ENCODE measurements at regions not wholly inside any gene's neighbourhood (a gene's known extent, or its start where the extent isn't known, plus 50 kb on each side); places are given as distances from the start of the nearest gene placed in this dataset.
"Not testable (repeated sequence)": the region's sequence is repeated elsewhere in the genome, so short reads cannot be mapped to it uniquely, and the experiment has no call there.

DNA sequence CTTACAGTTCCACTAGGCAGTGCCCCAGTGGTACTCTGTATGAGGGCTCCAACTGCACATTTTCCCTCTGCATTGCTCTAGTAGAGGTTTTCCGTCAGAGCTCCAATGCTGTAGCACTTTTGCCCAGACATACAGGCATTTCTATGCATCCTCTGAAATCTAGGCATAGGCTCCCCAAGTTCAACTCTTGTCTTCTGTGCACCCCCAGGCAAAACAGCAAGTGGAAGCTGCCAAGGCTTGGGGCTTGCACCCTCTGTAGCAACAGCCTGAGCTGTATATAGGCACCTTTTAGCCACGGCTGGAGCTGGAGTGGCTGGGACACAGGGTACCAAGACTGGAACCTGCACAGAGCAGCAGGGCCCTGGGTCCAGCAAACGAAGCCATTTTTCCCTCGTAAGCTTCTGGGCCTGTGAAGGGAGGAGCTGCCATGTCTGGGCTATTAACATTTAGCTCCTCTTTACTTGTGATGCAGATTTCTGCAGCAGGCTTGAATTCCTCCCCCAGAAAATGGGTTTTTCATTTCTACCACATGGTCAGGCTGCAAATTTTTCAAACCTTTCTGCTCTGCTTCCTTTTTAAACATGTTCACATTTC lies 596.2 kb upstream of the ADGRB3 start:
- WGBS, 2 donors: 72 to 75% methylated on average over 4 of the region's 4 CpGs
- Histone ChIP-seq H3K4me3 (ENCODE audit: low read length in 2 of 2) (no peak overlapping the region), H3K27me3 (ENCODE audit: control insufficient read depth in 1 of 2, insufficient read depth in 2 of 2, low read length in 1 of 2) (no peaks in the 10 kb centered on the region), H3K9me3 (ENCODE audit: control insufficient read depth, low read length) (peaks cover 2% of the 10 kb centered on the region), H3K36me3 (ENCODE audit: control insufficient read depth in 1 of 2, insufficient read depth in 2 of 2, low read length in 1 of 2) (no peaks in the 10 kb centered on the region), H3K4me1 (ENCODE audit: control insufficient read depth in 1 of 2, insufficient read depth in 2 of 2, low read length in 2 of 2) (no peaks in the 10 kb centered on the region), H3K27ac (ENCODE audit: low read depth in 1 of 2, low read length in 2 of 2) (no peak overlapping the region)
- intact Hi-C loops (cut with DNase I): no loop called here
- ATAC-seq (ENCODE audit: low FRiP score) (no peak), DNase-seq (no peak)

DNA sequence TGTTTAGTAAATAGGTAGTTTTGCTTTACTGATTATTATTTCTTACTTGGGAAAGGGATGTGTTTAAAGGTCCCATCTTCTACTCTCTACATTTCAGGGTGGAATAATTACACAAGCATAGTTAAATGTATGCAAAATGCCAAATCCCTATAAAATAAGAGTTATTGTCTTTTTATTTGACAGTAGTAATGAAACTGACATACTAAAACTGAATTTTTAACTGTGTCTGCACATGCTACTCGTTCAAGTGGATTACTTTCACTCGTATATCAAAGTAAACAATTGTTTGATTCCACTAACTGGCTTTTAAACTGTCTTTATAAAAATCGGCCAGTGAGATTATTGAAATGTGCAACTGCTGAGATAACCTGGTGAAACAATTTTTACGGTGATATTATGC lies 602.9 kb upstream of the ADGRB3 start:
- H3K27ac ChIP-seq (ENCODE audit: low read depth in 1 of 2, low read length in 2 of 2): no peak overlapping the region
- H3K27me3 ChIP-seq (ENCODE audit: control insufficient read depth in 1 of 2, insufficient read depth in 2 of 2, low read length in 1 of 2): no peaks in the 10 kb centered on the region
- DNase-seq (no peak), ATAC-seq (ENCODE audit: low FRiP score) (no peak)
- H3K36me3 ChIP-seq (ENCODE audit: control insufficient read depth in 1 of 2, insufficient read depth in 2 of 2, low read length in 1 of 2): no peaks in the 10 kb centered on the region
- H3K9me3 ChIP-seq (ENCODE audit: control insufficient read depth, low read length): peaks cover 2% of the 10 kb centered on the region
- 80 to 85% methylated on average over 4 of the region's 4 CpGs for WGBS, 2 donors
- intact Hi-C loops (cut with DNase I): no loop called here
- no peaks in the 10 kb centered on the region for H3K4me1 ChIP-seq (ENCODE audit: control insufficient read depth in 1 of 2, insufficient read depth in 2 of 2, low read length in 2 of 2)
- H3K4me3 ChIP-seq (ENCODE audit: low read length in 2 of 2): no peak overlapping the region

GRCh38 chr6:68031054-68031453 lies 604.0 kb upstream of the ADGRB3 start:
- Histone ChIP-seq H3K27me3 (ENCODE audit: control insufficient read depth in 1 of 2, insufficient read depth in 2 of 2, low read length in 1 of 2) (no peaks in the 10 kb centered on the region), H3K27ac (ENCODE audit: low read depth in 1 of 2, low read length in 2 of 2) (no peak overlapping the region), H3K36me3 (ENCODE audit: control insufficient read depth in 1 of 2, insufficient read depth in 2 of 2, low read length in 1 of 2) (no peaks in the 10 kb centered on the region), H3K4me3 (ENCODE audit: low read length in 2 of 2) (no peak overlapping the region), H3K4me1 (ENCODE audit: control insufficient read depth in 1 of 2, insufficient read depth in 2 of 2, low read length in 2 of 2) (no peaks in the 10 kb centered on the region), H3K9me3 (ENCODE audit: control insufficient read depth, low read length) (peaks cover 2% of the 10 kb centered on the region)
- DNase-seq (no peak), ATAC-seq (ENCODE audit: low FRiP score) (no peak)
- intact Hi-C loops (cut with DNase I): no loop called here
- WGBS, 2 donors: 81 to 89% methylated on average over 1 of the region's 1 CpG

DNA sequence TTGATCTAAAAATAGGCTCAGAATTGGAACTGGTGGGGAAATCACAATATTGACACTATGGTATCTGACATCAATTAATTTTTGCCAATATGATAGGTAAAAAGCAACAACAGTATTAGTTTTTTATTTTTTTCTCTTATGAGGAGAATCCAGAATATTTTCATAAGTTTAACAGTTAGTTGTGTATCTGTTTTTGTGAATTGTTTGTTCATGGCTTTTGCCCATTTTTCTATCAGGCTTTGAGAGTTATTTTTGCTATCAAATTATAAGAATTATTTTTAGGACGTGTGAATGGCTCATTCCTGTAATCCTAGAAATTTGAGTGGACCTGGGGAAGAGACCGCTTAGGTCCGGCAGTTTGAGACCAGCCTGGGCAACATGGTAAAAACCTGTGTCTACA lies 608.6 kb upstream of the ADGRB3 start:
- H3K27me3 ChIP-seq (ENCODE audit: control insufficient read depth in 1 of 2, insufficient read depth in 2 of 2, low read length in 1 of 2): no peaks in the 10 kb centered on the region
- no peaks in the 10 kb centered on the region for H3K4me1 ChIP-seq (ENCODE audit: control insufficient read depth in 1 of 2, insufficient read depth in 2 of 2, low read length in 2 of 2)
- H3K36me3 ChIP-seq (ENCODE audit: control insufficient read depth in 1 of 2, insufficient read depth in 2 of 2, low read length in 1 of 2): no peaks in the 10 kb centered on the region
- no peak overlapping the region for H3K4me3 ChIP-seq (ENCODE audit: low read length in 2 of 2)
- intact Hi-C loops (cut with DNase I): no loop called here
- H3K9me3 ChIP-seq (ENCODE audit: control insufficient read depth, low read length): no peaks in the 10 kb centered on the region
- H3K27ac ChIP-seq (ENCODE audit: low read depth in 1 of 2, low read length in 2 of 2): no peak overlapping the region
- ATAC-seq (ENCODE audit: low FRiP score): no peak
- DNase-seq: no peak
- WGBS, 2 donors: 75 to 87% methylated on average over 3 of the region's 3 CpGs

- intact Hi-C loops (cut with DNase I): no loop called here
- 75 to 89% methylated on average over 3 of the region's 3 CpGs for WGBS, 2 donors
Measured at GRCh38 chr6:68025764-68026163, 609.3 kb upstream of the ADGRB3 start.

GRCh38 chr6:68024570-68025269 lies 610.4 kb upstream of the ADGRB3 start:
- H3K36me3 ChIP-seq (ENCODE audit: control insufficient read depth in 1 of 2, insufficient read depth in 2 of 2, low read length in 1 of 2): no peaks in the 10 kb centered on the region
- no peaks in the 10 kb centered on the region for H3K4me1 ChIP-seq (ENCODE audit: control insufficient read depth in 1 of 2, insufficient read depth in 2 of 2, low read length in 2 of 2)
- intact Hi-C loops (cut with DNase I): no loop called here
- H3K27me3 ChIP-seq (ENCODE audit: control insufficient read depth in 1 of 2, insufficient read depth in 2 of 2, low read length in 1 of 2): no peaks in the 10 kb centered on the region
- no peaks in the 10 kb centered on the region for H3K9me3 ChIP-seq (ENCODE audit: control insufficient read depth, low read length)
- WGBS, 2 donors: 86 to 90% methylated on average over 5 of the region's 5 CpGs
- DNase-seq (no peak), ATAC-seq (ENCODE audit: low FRiP score) (no peak)
- H3K4me3 ChIP-seq (ENCODE audit: low read length in 2 of 2): no peak overlapping the region
- no peak overlapping the region for H3K27ac ChIP-seq (ENCODE audit: low read depth in 1 of 2, low read length in 2 of 2)

More at GRCh38 chr6:68025764-68026163, 609.3 kb upstream of the ADGRB3 start:
- DNase-seq (no peak), ATAC-seq (ENCODE audit: low FRiP score) (no peak)
- no peaks in the 10 kb centered on the region for H3K9me3 ChIP-seq (ENCODE audit: control insufficient read depth, low read length)
- no peaks in the 10 kb centered on the region for H3K36me3 ChIP-seq (ENCODE audit: control insufficient read depth in 1 of 2, insufficient read depth in 2 of 2, low read length in 1 of 2)
- no peak overlapping the region for H3K4me3 ChIP-seq (ENCODE audit: low read length in 2 of 2)
- no peak overlapping the region for H3K27ac ChIP-seq (ENCODE audit: low read depth in 1 of 2, low read length in 2 of 2)
- no peaks in the 10 kb centered on the region for H3K4me1 ChIP-seq (ENCODE audit: control insufficient read depth in 1 of 2, insufficient read depth in 2 of 2, low read length in 2 of 2)
- no peaks in the 10 kb centered on the region for H3K27me3 ChIP-seq (ENCODE audit: control insufficient read depth in 1 of 2, insufficient read depth in 2 of 2, low read length in 1 of 2)

DNA sequence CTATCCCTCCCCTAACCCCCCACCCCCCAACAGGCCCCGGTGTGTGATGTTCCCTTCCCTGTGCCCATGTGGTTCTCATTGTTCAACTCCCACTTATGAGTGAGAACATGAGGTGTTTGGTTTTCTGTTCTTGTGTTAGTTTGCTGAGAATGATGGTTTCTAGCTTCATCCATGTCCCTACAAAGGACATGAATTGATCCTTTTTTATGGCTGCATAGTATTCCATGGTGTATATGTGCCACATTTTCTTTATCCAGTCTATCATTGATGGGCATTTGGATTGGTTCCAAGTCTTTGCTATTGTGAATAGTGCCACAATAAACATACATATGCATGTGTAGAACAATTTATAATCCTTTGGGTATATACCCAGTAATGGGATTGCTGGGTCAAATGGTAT lies 612.1 kb upstream of the ADGRB3 start:
- intact Hi-C loops (cut with DNase I); H3K4me3 ChIP-seq (ENCODE audit: low read length in 2 of 2); H3K36me3 ChIP-seq (ENCODE audit: control insufficient read depth in 1 of 2, insufficient read depth in 2 of 2, low read length in 1 of 2); H3K27ac ChIP-seq (ENCODE audit: low read depth in 1 of 2, low read length in 2 of 2); H3K9me3 ChIP-seq (ENCODE audit: control insufficient read depth, low read length); H3K4me1 ChIP-seq (ENCODE audit: control insufficient read depth in 1 of 2, insufficient read depth in 2 of 2, low read length in 2 of 2); DNase-seq; H3K27me3 ChIP-seq (ENCODE audit: control insufficient read depth in 1 of 2, insufficient read depth in 2 of 2, low read length in 1 of 2); ATAC-seq (ENCODE audit: low FRiP score): not testable (repeated sequence)
- WGBS, 2 donors: 90 to 100% methylated on average over 1 of the region's 1 CpG

- Histone ChIP-seq H3K36me3 (ENCODE audit: control insufficient read depth in 1 of 2, insufficient read depth in 2 of 2, low read length in 1 of 2) (no peaks in the 10 kb centered on the region), H3K27me3 (ENCODE audit: control insufficient read depth in 1 of 2, insufficient read depth in 2 of 2, low read length in 1 of 2) (no peaks in the 10 kb centered on the region), H3K4me1 (ENCODE audit: control insufficient read depth in 1 of 2, insufficient read depth in 2 of 2, low read length in 2 of 2) (no peaks in the 10 kb centered on the region), H3K27ac (ENCODE audit: low read depth in 1 of 2, low read length in 2 of 2) (no peak overlapping the region), H3K4me3 (ENCODE audit: low read length in 2 of 2) (no peak overlapping the region), H3K9me3 (ENCODE audit: control insufficient read depth, low read length) (no peaks in the 10 kb centered on the region)
- intact Hi-C loops (cut with DNase I): no loop called here
- WGBS, 2 donors: 66 to 77% methylated on average over 4 of the region's 4 CpGs
- no peak for ATAC-seq (ENCODE audit: low FRiP score)
- DNase-seq: no peak
Measured at GRCh38 chr6:68013780-68014515, 621.1 kb upstream of the ADGRB3 start.

- WGBS, 2 donors: 76 to 86% methylated on average over 1 of the region's 1 CpG
- no peak for DNase-seq
- intact Hi-C loops (cut with DNase I): no loop called here
Measured at GRCh38 chr6:68012822-68013221, 622.3 kb upstream of the ADGRB3 start.

More at GRCh38 chr6:68012822-68013221, 622.3 kb upstream of the ADGRB3 start:
- no peaks in the 10 kb centered on the region for H3K36me3 ChIP-seq (ENCODE audit: control insufficient read depth in 1 of 2, insufficient read depth in 2 of 2, low read length in 1 of 2)
- no peak overlapping the region for H3K4me3 ChIP-seq (ENCODE audit: low read length in 2 of 2)
- no peaks in the 10 kb centered on the region for H3K27me3 ChIP-seq (ENCODE audit: control insufficient read depth in 1 of 2, insufficient read depth in 2 of 2, low read length in 1 of 2)
- no peak for ATAC-seq (ENCODE audit: low FRiP score)
- no peaks in the 10 kb centered on the region for H3K9me3 ChIP-seq (ENCODE audit: control insufficient read depth, low read length)
- H3K4me1 ChIP-seq (ENCODE audit: control insufficient read depth in 1 of 2, insufficient read depth in 2 of 2, low read length in 2 of 2): no peaks in the 10 kb centered on the region
- no peak overlapping the region for H3K27ac ChIP-seq (ENCODE audit: low read depth in 1 of 2, low read length in 2 of 2)

All from aorta (tissue), 5 donors.